ENCODE measurements at regions not wholly inside any gene's neighbourhood (a gene's known extent, or its start where the extent isn't known, plus 50 kb on each side); places are given as distances from the start of the nearest gene placed in this dataset.

DNA sequence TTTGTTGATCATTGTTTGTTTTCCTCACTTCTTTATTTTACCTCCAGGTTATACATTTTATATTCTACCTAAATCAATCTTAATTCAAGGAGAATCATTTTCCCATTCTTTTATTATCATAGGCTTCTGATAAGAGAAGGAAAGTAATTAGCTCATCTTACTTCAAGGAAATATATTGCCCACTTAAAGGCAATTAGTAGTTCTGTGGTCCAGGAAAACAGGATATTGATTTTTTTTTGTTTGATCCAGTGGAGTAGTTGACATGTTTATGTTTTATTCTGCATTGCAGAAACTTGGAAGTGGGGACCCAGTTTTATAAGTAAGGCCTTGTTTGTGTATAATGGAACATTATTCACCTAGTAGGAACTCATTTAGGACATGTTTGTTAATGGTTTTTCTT lies 390.6 kb downstream of the NDFIP2 start:
- POLR2A ChIA-PET = no interaction called here
- Histone ChIP-seq H2AFZ (ENCODE audit: low read depth, low read length, poor library complexity, severe bottlenecking) (no peak overlapping the region), H3K4me1 (ENCODE audit: control insufficient read depth in 1 of 2, insufficient read depth in 2 of 2, low read length in 2 of 2) (no peaks in the 10 kb centered on the region), H3K27ac (ENCODE audit: low read depth, low read length) (no peak overlapping the region), H3K9me3 (ENCODE audit: control insufficient read depth in 1 of 2, insufficient read depth in 1 of 2, low read depth in 1 of 2, low read length in 2 of 2) (no peaks in the 10 kb centered on the region), H4K20me1 (ENCODE audit: insufficient read depth) (no peaks in the 10 kb centered on the region), H3K4me2 (ENCODE audit: low read length) (no peak overlapping the region), H3K27me3 (ENCODE audit: insufficient read depth, low read length) (no peaks in the 10 kb centered on the region), H3K9ac (ENCODE audit: low read length) (no peak overlapping the region), H3K9me2 (ENCODE audit: insufficient read depth) (no peaks in the 10 kb centered on the region), H3K4me3 (replicated peaks in 1 of 2; ENCODE audit: low read depth in 1 of 2, low read length in 2 of 2) (no peak overlapping the region), H3K36me3 (ENCODE audit: control insufficient read depth in 1 of 2, insufficient read depth in 2 of 2, low read length in 2 of 2) (no peaks in the 10 kb centered on the region), H3K79me2 (ENCODE audit: insufficient read depth, low read length) (no peaks in the 10 kb centered on the region)
- DNase-seq (ENCODE audit: low read depth, low spot score) (no peak), ATAC-seq (no peak)
- CTCF ChIA-PET = no interaction called here
- no TSS peak for BruUV-seq (replicated peaks)
- RAD21 ChIA-PET (ENCODE audit: low non-redundant PET in 1 of 2, low total read pairs in 2 of 2, uncharacterized antibody in 2 of 2, unreplicated experiment in 2 of 2) = no interaction called here
- TF ChIP-seq, protein P1, sequence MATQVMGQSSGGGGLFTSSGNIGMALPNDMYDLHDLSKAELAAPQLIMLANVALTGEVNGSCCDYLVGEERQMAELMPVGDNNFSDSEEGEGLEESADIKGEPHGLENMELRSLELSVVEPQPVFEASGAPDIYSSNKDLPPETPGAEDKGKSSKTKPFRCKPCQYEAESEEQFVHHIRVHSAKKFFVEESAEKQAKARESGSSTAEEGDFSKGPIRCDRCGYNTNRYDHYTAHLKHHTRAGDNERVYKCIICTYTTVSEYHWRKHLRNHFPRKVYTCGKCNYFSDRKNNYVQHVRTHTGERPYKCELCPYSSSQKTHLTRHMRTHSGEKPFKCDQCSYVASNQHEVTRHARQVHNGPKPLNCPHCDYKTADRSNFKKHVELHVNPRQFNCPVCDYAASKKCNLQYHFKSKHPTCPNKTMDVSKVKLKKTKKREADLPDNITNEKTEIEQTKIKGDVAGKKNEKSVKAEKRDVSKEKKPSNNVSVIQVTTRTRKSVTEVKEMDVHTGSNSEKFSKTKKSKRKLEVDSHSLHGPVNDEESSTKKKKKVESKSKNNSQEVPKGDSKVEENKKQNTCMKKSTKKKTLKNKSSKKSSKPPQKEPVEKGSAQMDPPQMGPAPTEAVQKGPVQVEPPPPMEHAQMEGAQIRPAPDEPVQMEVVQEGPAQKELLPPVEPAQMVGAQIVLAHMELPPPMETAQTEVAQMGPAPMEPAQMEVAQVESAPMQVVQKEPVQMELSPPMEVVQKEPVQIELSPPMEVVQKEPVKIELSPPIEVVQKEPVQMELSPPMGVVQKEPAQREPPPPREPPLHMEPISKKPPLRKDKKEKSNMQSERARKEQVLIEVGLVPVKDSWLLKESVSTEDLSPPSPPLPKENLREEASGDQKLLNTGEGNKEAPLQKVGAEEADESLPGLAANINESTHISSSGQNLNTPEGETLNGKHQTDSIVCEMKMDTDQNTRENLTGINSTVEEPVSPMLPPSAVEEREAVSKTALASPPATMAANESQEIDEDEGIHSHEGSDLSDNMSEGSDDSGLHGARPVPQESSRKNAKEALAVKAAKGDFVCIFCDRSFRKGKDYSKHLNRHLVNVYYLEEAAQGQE (IDR thresholded peaks at IDR 0.05; ENCODE audit: low read depth) = no peak
- TF ChIP-seq ELF1 (IDR thresholded peaks at IDR 0.05; ENCODE audit: borderline replicate concordance, low read depth) (no peak), EZH2phosphoT487 (IDR thresholded peaks at IDR 0.05; ENCODE audit: borderline replicate concordance) (no peak), EZH2 (IDR thresholded peaks at IDR 0.05) (no peak), TCF7L2 (IDR thresholded peaks at IDR 0.05; ENCODE audit: borderline replicate concordance, extremely low read depth, insufficient read depth, insufficient read length) (no peak), RAD21 (IDR thresholded peaks at IDR 0.05; ENCODE audit: low read depth) (no peak), EGR1 (IDR thresholded peaks at IDR 0.05; ENCODE audit: low read depth) (no peak), SP1 (IDR thresholded peaks at IDR 0.05; ENCODE audit: low read depth) (no peak), YY1 (IDR thresholded peaks at IDR 0.05; ENCODE audit: extremely low read depth, insufficient replicate concordance, low read depth, low read length) (no peak), ZFX (IDR thresholded peaks at IDR 0.05) (no peak), CEBPB (IDR thresholded peaks at IDR 0.05; ENCODE audit: low read depth) (no peak), POLR2AphosphoS5 (IDR thresholded peaks at IDR 0.05; ENCODE audit: low read depth, low read length) (no peak), SRF (IDR thresholded peaks at IDR 0.05; ENCODE audit: low read depth) (no peak), JUND (IDR thresholded peaks at IDR 0.05) (no peak), CBX3 (IDR thresholded peaks at IDR 0.05; ENCODE audit: low read depth) (no peak)
- TF ChIP-seq, protein P2, sequence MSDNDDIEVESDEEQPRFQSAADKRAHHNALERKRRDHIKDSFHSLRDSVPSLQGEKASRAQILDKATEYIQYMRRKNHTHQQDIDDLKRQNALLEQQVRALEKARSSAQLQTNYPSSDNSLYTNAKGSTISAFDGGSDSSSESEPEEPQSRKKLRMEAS (IDR thresholded peaks at IDR 0.05) = no peak
- TF ChIP-seq, protein P3, sequence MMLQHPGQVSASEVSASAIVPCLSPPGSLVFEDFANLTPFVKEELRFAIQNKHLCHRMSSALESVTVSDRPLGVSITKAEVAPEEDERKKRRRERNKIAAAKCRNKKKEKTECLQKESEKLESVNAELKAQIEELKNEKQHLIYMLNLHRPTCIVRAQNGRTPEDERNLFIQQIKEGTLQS (IDR thresholded peaks at IDR 0.05) = no peak
- TF ChIP-seq, protein P4, sequence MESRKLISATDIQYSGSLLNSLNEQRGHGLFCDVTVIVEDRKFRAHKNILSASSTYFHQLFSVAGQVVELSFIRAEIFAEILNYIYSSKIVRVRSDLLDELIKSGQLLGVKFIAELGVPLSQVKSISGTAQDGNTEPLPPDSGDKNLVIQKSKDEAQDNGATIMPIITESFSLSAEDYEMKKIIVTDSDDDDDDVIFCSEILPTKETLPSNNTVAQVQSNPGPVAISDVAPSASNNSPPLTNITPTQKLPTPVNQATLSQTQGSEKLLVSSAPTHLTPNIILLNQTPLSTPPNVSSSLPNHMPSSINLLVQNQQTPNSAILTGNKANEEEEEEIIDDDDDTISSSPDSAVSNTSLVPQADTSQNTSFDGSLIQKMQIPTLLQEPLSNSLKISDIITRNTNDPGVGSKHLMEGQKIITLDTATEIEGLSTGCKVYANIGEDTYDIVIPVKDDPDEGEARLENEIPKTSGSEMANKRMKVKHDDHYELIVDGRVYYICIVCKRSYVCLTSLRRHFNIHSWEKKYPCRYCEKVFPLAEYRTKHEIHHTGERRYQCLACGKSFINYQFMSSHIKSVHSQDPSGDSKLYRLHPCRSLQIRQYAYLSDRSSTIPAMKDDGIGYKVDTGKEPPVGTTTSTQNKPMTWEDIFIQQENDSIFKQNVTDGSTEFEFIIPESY (IDR thresholded peaks at IDR 0.05; ENCODE audit: extremely low read depth, insufficient replicate concordance, low read length) = no peak
- intact Hi-C loops (cut with micrococcal nuclease) = no loop called here
